GM20000 (cell line): ENCODE measurements at regions not wholly inside any gene's neighbourhood (a gene's known extent, or its start where the extent isn't known, plus 50 kb on each side); places are given as distances from the start of the nearest gene placed in this dataset.

Experiments
- DNase-seq: peaks from one replicate; pipeline ENCODE4 v3.0.0; 2012; ENCODE audit warnings: low spot score
- TF ChIP-seq, protein P1 (sequence below): IDR thresholded peaks from 2 replicates; pipeline ENCODE4 v1.5.1; 2012; ENCODE audit warnings: mild to moderate bottlenecking, control low read depth; ENCODE audit errors: extremely low read depth, missing control alignments

DNA sequence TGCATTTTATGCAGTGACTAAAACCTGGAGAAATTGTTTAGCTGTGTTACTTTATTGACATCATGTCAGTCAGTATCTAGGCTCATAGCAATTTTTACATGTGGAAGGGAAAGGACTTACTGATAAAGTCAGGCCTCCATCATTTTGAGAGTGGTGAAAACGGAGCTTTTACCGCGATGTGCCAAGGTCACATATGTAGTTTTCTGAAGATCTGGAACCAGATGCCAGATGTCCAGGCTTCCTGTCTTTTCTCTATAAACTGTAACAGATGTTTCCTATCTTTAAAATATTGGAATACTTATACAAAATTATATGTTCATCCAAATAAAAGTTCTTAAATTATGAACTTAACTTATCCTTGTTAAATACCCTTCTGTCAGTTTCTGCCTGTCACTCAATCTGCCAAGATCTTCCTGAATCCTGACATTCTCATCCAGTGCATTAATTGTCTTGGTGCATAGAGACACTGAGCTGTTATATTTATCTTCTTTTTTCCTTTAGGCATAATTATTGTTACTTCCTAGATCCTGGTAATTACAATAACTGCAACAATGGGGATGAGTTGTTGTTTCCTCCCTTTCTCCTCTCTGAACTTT lies 1646.2 kb upstream of the TENM3 start:
- TF ChIP-seq, protein P1, sequence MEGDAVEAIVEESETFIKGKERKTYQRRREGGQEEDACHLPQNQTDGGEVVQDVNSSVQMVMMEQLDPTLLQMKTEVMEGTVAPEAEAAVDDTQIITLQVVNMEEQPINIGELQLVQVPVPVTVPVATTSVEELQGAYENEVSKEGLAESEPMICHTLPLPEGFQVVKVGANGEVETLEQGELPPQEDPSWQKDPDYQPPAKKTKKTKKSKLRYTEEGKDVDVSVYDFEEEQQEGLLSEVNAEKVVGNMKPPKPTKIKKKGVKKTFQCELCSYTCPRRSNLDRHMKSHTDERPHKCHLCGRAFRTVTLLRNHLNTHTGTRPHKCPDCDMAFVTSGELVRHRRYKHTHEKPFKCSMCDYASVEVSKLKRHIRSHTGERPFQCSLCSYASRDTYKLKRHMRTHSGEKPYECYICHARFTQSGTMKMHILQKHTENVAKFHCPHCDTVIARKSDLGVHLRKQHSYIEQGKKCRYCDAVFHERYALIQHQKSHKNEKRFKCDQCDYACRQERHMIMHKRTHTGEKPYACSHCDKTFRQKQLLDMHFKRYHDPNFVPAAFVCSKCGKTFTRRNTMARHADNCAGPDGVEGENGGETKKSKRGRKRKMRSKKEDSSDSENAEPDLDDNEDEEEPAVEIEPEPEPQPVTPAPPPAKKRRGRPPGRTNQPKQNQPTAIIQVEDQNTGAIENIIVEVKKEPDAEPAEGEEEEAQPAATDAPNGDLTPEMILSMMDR, result no peak
- DNase-seq, result no peak

DNA sequence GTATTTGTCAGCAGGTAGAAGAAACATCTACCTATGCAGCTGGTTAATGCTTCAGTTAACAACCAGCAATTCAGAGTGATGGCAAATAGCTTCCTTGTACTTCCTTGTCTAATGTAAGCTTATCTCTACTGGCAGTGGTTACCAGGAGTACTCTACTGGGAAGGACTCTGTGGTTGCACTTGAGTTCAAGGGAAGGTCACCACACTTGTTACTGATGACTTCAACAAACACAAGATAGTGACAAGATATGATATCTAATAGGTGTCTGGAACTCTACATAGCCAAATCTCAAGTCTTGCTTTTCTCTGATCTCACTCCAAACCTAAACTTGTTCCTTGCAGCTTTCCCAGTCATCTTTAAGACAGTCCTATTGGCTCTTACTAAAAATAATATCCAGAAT lies 1644.9 kb upstream of the TENM3 start:
- no peak for DNase-seq
- TF ChIP-seq, protein P1, result no peak

DNA sequence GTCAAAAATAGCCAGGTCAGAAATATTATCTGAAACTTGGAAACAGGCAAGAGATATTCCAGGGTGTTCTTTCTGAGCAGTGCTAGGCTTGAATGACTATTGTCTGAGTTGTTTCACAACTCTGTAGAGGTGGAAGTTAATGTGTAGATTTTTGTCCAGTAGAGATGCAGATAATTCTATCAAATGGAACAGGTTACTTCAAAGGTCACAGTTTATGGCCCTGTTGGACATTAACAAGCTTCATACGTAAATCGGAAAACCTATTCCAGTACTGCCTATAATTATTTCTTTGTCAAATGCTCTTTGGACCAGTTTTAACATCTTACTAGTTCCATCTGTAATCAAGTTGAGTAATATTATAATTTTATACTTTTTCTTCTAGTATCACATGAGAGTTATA lies 1639.4 kb upstream of the TENM3 start:
- TF ChIP-seq, protein P1, result no peak
- no peak for DNase-seq

DNA sequence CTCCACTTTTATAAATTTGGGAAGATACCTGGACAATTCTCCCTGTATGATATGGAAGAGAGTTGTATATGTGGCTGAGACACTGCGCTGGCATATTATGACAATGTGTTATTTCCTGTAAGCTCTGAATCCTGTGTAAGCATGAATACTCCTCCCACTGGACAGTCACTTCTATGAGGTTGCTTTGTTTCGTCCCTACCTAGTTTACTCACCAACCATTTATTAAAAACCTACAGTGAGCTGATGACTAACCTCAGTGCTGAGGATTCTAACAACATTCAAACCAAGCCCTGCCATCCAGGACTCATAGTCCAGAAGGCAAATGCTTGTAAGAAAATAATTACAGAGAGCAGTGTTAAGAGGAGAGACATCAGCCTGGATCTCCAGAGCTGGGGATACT lies 1632.9 kb upstream of the TENM3 start:
- DNase-seq, result no peak
- TF ChIP-seq, protein P1, result no peak

DNA sequence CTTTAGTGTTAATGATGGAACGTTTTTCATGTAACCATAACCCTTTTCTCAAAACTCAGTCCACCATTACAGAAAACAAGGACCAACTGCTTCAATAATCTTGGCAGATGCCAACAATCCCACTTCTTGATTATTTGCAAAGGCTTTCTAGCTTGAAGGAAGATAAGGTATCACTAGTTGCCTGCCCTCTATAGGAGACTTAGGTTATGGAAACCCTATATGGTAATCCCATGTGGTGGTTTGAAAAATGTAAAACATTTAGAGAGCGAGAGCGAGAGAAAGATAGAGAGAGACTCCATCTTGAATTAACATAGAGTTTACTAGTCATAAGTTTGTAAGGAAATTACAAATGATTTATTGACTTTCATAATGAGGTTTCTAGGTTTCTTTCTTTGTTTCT lies 1627.5 kb upstream of the TENM3 start:
- DNase-seq, result no peak
- TF ChIP-seq, protein P1, result no peak

DNA sequence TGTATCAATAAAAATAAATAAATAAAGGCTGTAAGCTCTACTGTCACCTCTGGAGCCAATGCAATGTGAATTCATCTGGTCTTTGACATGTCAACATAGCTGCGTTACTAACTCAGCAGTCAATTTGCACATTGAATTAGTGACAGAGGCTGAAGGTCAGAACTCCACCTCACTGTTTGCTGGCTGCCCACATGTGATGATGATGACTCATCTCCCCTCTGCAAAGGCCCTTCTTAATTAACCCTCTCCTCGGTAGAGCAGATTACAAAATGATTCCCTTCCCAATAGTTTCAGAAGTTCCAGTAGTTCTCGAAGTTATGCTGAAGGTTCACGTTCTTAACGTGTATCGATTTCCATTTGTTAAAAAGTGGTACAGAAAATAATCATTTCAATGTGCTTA lies 1626.0 kb upstream of the TENM3 start:
- no peak for DNase-seq
- TF ChIP-seq, protein P1, result no peak

DNA sequence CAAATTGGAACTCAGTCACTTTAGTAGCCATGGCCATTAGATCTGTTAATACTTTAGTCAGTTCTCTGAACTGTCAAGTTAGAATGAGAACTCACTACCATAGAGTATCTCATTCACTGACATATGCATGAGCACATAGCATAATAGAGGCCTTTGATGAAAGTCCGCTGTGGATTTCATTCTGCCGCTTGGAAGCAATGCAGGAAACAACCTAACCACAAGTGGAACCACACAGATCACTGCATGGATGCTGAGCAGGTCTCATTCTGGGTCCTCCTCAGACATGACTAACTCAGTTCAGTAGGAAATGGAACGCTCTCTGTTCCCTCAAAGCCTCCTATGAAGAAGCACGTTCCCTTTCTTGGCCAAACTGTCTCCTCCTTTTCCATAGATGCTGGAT lies 1624.8 kb upstream of the TENM3 start:
- no peak for DNase-seq
- TF ChIP-seq, protein P1, result no peak
